Trophoblast cell (in vitro differentiated cells and primary cell): ENCODE measurements at regions not wholly inside any gene's neighbourhood (a gene's known extent, or its start where the extent isn't known, plus 50 kb on each side); places are given as distances from the start of the nearest gene placed in this dataset.

Experiments used
- DNase-seq, 2 donors: peaks; one replicate each; pipeline ENCODE4 v3.0.0-alpha.2; 2016
- H2AFZ ChIP-seq: 2 replicates; pipeline ENCODE4 v1.6.1; 2013; ENCODE audit warnings: low read length, moderate library complexity, mild to moderate bottlenecking; ENCODE audit not compliant: insufficient read depth, poor library complexity
- H2AK5ac ChIP-seq: 2 replicates; pipeline ENCODE4 v1.6.1; 2013; ENCODE audit warnings: mild to moderate bottlenecking, low read length
- H2BK120ac ChIP-seq: 2 replicates; pipeline ENCODE4 v1.6.1; 2013; ENCODE audit warnings: low read length, mild to moderate bottlenecking, moderate library complexity; ENCODE audit not compliant: insufficient read depth, poor library complexity
- H2BK12ac ChIP-seq: 2 replicates; pipeline ENCODE4 v1.6.1; 2013; ENCODE audit warnings: mild to moderate bottlenecking, low read length, moderate library complexity
- H2BK5ac ChIP-seq: 2 replicates; pipeline ENCODE4 v1.6.1; 2013; ENCODE audit warnings: low read length, low read depth, moderate library complexity, mild to moderate bottlenecking; ENCODE audit not compliant: poor library complexity
- H3K14ac ChIP-seq: 2 replicates; pipeline ENCODE4 v1.6.1; 2013; ENCODE audit warnings: mild to moderate bottlenecking, low read length
- H3K18ac ChIP-seq: 2 replicates; pipeline ENCODE4 v1.6.1; 2013; ENCODE audit warnings: mild to moderate bottlenecking, low read length
- H3K23ac ChIP-seq: 2 replicates; pipeline ENCODE4 v1.6.1; 2013; ENCODE audit warnings: low read length
- H3K27ac ChIP-seq: 2 replicates; pipeline ENCODE4 v1.5.1; 2013; ENCODE audit warnings: low read depth, mild to moderate bottlenecking, inconsistent platforms, low read length, moderate library complexity
- H3K27me3 ChIP-seq: 2 replicates; pipeline ENCODE4 v1.6.1; 2013; ENCODE audit warnings: inconsistent platforms, mild to moderate bottlenecking, low read length, moderate library complexity; ENCODE audit not compliant: insufficient read depth
- H3K36me3 ChIP-seq, 2 experiments: 1 replicate in 1 of 2; 2 replicates in 1 of 2; pipeline ENCODE4 v1.6.1; 2013; ENCODE audit warnings: low read length in 2 of 2, mild to moderate bottlenecking in 2 of 2, moderate library complexity in 1 of 2; ENCODE audit not compliant: insufficient read depth in 2 of 2, control insufficient read depth in 1 of 2
- H3K4ac ChIP-seq: 2 replicates; pipeline ENCODE4 v1.6.1; 2013; ENCODE audit warnings: low read depth, mild to moderate bottlenecking, low read length, moderate library complexity
- H3K4me1 ChIP-seq, 2 experiments: 1 replicate in 1 of 2; 2 replicates in 1 of 2; pipeline ENCODE4 v1.6.1; 2013; ENCODE audit warnings: low read length in 2 of 2, mild to moderate bottlenecking in 2 of 2, moderate library complexity in 1 of 2; ENCODE audit not compliant: insufficient read depth in 2 of 2, control insufficient read depth in 1 of 2
- H3K4me2 ChIP-seq: 2 replicates; pipeline ENCODE4 v1.6.1; 2013; ENCODE audit warnings: inconsistent platforms, mild to moderate bottlenecking, low read length, moderate library complexity
- H3K4me3 ChIP-seq: 2 replicates; pipeline ENCODE4 v1.5.1; 2013; ENCODE audit warnings: mild to moderate bottlenecking, low read depth, low read length, inconsistent platforms
- H3K79me1 ChIP-seq: one replicate; pipeline ENCODE4 v1.6.1; 2013; ENCODE audit warnings: low read length
- H3K79me2 ChIP-seq: 2 replicates; pipeline ENCODE4 v1.6.1; 2013; ENCODE audit warnings: low read length, mild to moderate bottlenecking; ENCODE audit not compliant: control insufficient read depth, insufficient read depth, poor library complexity
- H3K9ac ChIP-seq: 2 replicates; pipeline ENCODE4 v1.6.1; 2013; ENCODE audit warnings: mild to moderate bottlenecking, low read length
- H3K9me3 ChIP-seq: 2 replicates; pipeline ENCODE4 v1.6.1; 2013; ENCODE audit warnings: low read depth, mild to moderate bottlenecking, control low read depth, inconsistent platforms, low read length; ENCODE audit not compliant: insufficient read depth
- H4K12ac ChIP-seq: 2 replicates; pipeline ENCODE4 v1.6.1; 2013; ENCODE audit warnings: low read depth, mild to moderate bottlenecking, low read length, moderate library complexity
- H4K8ac ChIP-seq: 2 replicates; pipeline ENCODE4 v1.6.1; 2013; ENCODE audit warnings: low read depth, mild to moderate bottlenecking, low read length, moderate library complexity
- H4K91ac ChIP-seq: one replicate; pipeline ENCODE4 v1.6.1; 2013; ENCODE audit warnings: low read depth, mild to moderate bottlenecking, low read length, moderate library complexity
- WGBS: extraction: QIAGEN DNeasy Blood & Tissue Kit; methylation state at CpG from one replicate; pipeline ENCODE4 v1.1.7; 2013; ENCODE audit warnings: missing lambda C conversion rate; ENCODE audit not compliant: insufficient read length, insufficient coverage; ENCODE audit errors: extremely low coverage; 5-methylcytosine and 5-hydroxymethylcytosine counted together

DNA sequence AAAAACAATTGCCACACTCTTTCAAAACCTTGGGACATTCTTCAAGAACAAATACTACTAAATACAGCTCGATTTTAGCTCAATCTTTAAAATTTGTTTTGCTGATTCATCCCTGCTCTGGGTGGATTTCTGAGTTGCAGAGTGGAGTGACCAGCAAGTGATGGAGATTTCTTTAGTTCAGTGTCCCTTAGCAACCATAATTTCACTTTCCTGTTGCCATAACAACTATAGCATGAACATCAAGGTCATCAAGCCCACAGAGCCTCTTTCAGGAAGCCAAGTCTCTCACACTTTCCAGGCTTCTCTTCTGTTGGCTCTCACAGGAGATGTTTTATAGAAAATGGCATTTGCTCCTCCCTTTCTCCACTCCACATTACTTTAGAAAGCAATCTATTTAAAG is 597.2 kb upstream of the ADAMTS9 start:
- Histone ChIP-seq H3K23ac (no peak overlapping the region), H3K4me2 (no peak overlapping the region), H3K36me3 (no peaks in the 10 kb centered on the region), H3K27me3 (no peaks in the 10 kb centered on the region), H2BK5ac (no peak overlapping the region), H3K14ac (no peak overlapping the region), H3K4ac (no peak overlapping the region), H2AFZ (no peak overlapping the region), H2BK120ac (no peak overlapping the region), H3K4me3 (no peak overlapping the region), H3K9ac (no peak overlapping the region), H3K4me1 (no peaks in the 10 kb centered on the region), H3K79me2 (no peaks in the 10 kb centered on the region), H3K18ac (no peak overlapping the region), H4K12ac (no peak overlapping the region), H3K79me1 (no peaks in the 10 kb centered on the region), H2AK5ac (no peak overlapping the region), H3K27ac (no peak overlapping the region), H3K9me3 (no peaks in the 10 kb centered on the region), H4K91ac (no peak overlapping the region), H2BK12ac (no peak overlapping the region), H4K8ac (no peak overlapping the region)
- no peak for DNase-seq
- no CpG with 5 or more reads among the region's 1 CpG for WGBS

DNA sequence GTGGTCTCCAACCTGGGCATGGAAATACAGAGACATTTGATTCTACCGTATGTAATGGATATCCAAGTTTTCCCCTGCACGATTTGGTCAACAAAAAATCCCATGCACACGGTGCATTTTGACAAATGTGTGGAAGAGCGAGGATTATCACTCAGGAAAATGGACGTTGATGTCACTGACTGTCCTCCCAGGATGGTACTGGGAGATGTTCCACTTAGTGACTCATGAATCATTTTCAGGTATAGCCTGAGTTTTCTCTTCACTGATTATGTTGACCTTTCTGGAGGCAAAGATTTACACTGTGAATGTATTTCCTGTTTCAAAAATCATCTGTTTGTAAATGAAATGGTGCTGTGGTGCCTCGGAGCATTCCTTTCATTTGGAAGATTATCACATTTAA is 596.7 kb upstream of the ADAMTS9 start:
- H2AK5ac ChIP-seq, result no peak overlapping the region
- no CpG with 5 or more reads among the region's 6 CpGs for WGBS
- H2BK5ac ChIP-seq, result no peak overlapping the region
- no peaks in the 10 kb centered on the region for H3K79me1 ChIP-seq
- no peaks in the 10 kb centered on the region for H3K9me3 ChIP-seq
- H3K4me3 ChIP-seq, result no peak overlapping the region
- no peak overlapping the region for H4K91ac ChIP-seq
- no peak overlapping the region for H2BK120ac ChIP-seq
- no peak overlapping the region for H3K23ac ChIP-seq
- no peak overlapping the region for H2BK12ac ChIP-seq
- no peak for DNase-seq
- no peak overlapping the region for H3K27ac ChIP-seq
- no peak overlapping the region for H2AFZ ChIP-seq
- H3K9ac ChIP-seq, result no peak overlapping the region
- H3K4me2 ChIP-seq, result no peak overlapping the region
- H3K4ac ChIP-seq, result no peak overlapping the region
- H3K27me3 ChIP-seq, result no peaks in the 10 kb centered on the region
- no peak overlapping the region for H3K14ac ChIP-seq
- H3K4me1 ChIP-seq, result no peaks in the 10 kb centered on the region
- H4K12ac ChIP-seq, result no peak overlapping the region
- no peaks in the 10 kb centered on the region for H3K79me2 ChIP-seq
- H4K8ac ChIP-seq, result no peak overlapping the region
- H3K18ac ChIP-seq, result no peak overlapping the region
- H3K36me3 ChIP-seq, result no peaks in the 10 kb centered on the region

DNA sequence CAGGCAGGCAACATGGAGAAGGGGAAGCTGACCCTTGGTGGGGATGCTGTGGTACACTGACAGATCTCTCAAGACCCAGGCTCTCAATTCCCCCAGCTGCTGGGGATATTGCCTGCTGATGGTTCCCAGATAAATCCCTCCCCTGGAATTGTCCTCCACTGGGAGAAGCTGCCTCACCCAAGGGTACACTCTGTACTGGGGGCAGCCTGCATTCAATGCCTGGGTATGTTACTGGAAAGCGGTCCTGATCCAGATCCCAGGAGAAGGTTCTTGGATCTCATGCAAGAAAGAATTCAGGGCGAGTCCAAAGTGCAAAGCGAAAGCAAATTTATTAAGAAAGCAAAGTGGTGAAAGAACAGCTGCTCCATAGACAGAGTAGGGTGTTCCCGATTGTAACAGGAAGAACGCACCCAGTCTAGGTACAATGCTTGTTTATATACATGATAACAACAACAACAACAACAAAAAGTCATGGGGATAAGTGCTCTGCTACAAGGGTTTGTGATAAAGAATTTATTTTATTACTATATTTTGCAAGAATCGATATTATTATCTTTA is 591.5 kb upstream of the ADAMTS9 start:
- Histone ChIP-seq H3K79me2 (no peaks in the 10 kb centered on the region), H3K27ac (no peak overlapping the region), H3K14ac (no peak overlapping the region), H3K18ac (no peak overlapping the region), H3K4me1 (no peaks in the 10 kb centered on the region), H3K4ac (no peak overlapping the region), H2BK12ac (no peak overlapping the region), H3K23ac (no peak overlapping the region), H4K8ac (no peak overlapping the region), H3K27me3 (no peaks in the 10 kb centered on the region), H3K4me2 (no peak overlapping the region), H2AFZ (no peak overlapping the region), H3K9ac (no peak overlapping the region), H3K4me3 (no peak overlapping the region), H4K12ac (no peak overlapping the region), H2BK120ac (no peak overlapping the region), H4K91ac (no peak overlapping the region), H2BK5ac (no peak overlapping the region), H2AK5ac (no peak overlapping the region), H3K79me1 (no peaks in the 10 kb centered on the region), H3K36me3 (no peaks in the 10 kb centered on the region), H3K9me3 (no peaks in the 10 kb centered on the region)
- no peak for DNase-seq
- no CpG with 5 or more reads among the region's 6 CpGs for WGBS

DNA sequence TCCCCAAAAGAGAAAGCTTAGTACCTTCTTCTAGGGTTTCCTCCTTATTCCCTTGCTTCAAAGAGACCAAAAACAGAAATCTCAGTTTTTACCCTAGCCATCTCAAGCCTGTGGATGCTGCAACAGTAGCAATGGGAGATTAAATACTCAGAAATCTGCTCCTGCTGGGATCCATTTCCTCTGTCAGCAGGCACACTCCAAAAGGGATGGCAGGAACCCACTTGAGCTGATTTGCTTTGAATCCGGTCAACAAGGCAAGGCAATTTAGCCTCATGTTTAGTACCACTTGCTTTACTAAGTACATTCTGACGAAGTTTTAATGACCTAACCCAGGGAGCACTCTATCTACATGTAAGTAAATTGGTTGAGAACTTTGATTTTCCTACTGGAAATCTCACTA is 590.0 kb upstream of the ADAMTS9 start:
- DNase-seq, result no peak
- H3K9me3 ChIP-seq, result no peaks in the 10 kb centered on the region
- H3K4me3 ChIP-seq, result no peak overlapping the region
- no peaks in the 10 kb centered on the region for H3K79me1 ChIP-seq
- H3K18ac ChIP-seq, result no peak overlapping the region
- no peaks in the 10 kb centered on the region for H3K36me3 ChIP-seq
- no peak overlapping the region for H3K9ac ChIP-seq
- no peak overlapping the region for H3K4me2 ChIP-seq
- no peak overlapping the region for H3K27ac ChIP-seq
- no peak overlapping the region for H2AFZ ChIP-seq
- H3K14ac ChIP-seq, result no peak overlapping the region
- no peak overlapping the region for H3K4ac ChIP-seq
- H4K91ac ChIP-seq, result no peak overlapping the region
- no peaks in the 10 kb centered on the region for H3K27me3 ChIP-seq
- no peak overlapping the region for H4K12ac ChIP-seq
- no peak overlapping the region for H4K8ac ChIP-seq
- WGBS, result no CpG with 5 or more reads among the region's 2 CpGs
- H3K23ac ChIP-seq, result no peak overlapping the region
- H2BK12ac ChIP-seq, result no peak overlapping the region
- H2BK5ac ChIP-seq, result no peak overlapping the region
- no peak overlapping the region for H2BK120ac ChIP-seq
- H2AK5ac ChIP-seq, result no peak overlapping the region
- H3K4me1 ChIP-seq, result no peaks in the 10 kb centered on the region
- H3K79me2 ChIP-seq, result no peaks in the 10 kb centered on the region
